GM12878 (cell line): ENCODE measurements at regions not wholly inside any gene's neighbourhood (a gene's known extent, or its start where the extent isn't known, plus 50 kb on each side); places are given as distances from the start of the nearest gene placed in this dataset.

Source experiments
- EGR1 ChIP-seq, 2 experiments: IDR thresholded peaks; 1 replicate in 1 of 2; 2 replicates in 1 of 2; pipeline ENCODE4 v1.6.1; 2011 to 2012; ENCODE audit warnings: low read depth in 2 of 2, low read length in 2 of 2, borderline replicate concordance in 1 of 2, mild to moderate bottlenecking in 1 of 2, moderate library complexity in 1 of 2
- GABPA ChIP-seq: IDR thresholded peaks from 2 replicates; pipeline ENCODE4 v1.6.1; 2014; ENCODE audit warnings: antibody characterized with exemption, low read depth, mild to moderate bottlenecking, inconsistent platforms
- JUND ChIP-seq: IDR thresholded peaks from 2 replicates; pipeline ENCODE4 v1.6.1; 2012; ENCODE audit warnings: low read depth, mild to moderate bottlenecking, low read length, improper control_type of control experiment, moderate library complexity
- MTA3 ChIP-seq: IDR thresholded peaks from 2 replicates; pipeline ENCODE4 v1.6.1; 2012; ENCODE audit warnings: low read length, inconsistent platforms, borderline replicate concordance
- PAX8 ChIP-seq: fragments of 450-650 bp; IDR thresholded peaks from 2 replicates; pipeline ENCODE4 v1.6.1; 2017; ENCODE audit warnings: mild to moderate bottlenecking, moderate library complexity
- POLR2A ChIP-seq: IDR thresholded peaks from 2 replicates; pipeline ENCODE4 v1.6.1; 2011; ENCODE audit warnings: low read depth, mild to moderate bottlenecking, low read length
- POLR2AphosphoS5 ChIP-seq: IDR thresholded peaks from 2 replicates; pipeline ENCODE4 v1.6.1; 2011; ENCODE audit warnings: mild to moderate bottlenecking, low read length, inconsistent platforms
- ZNF207 ChIP-seq: fragments of 450-650 bp; IDR thresholded peaks from 2 replicates; pipeline ENCODE4 v1.6.1; 2014; ENCODE audit warnings: antibody characterized with exemption, mild to moderate bottlenecking, borderline replicate concordance
- TF ChIP-seq, protein P1 (sequence below), 3 experiments: IDR thresholded peaks in 2 of 3; conservative IDR thresholded peaks in 1 of 3; 2 replicates each; pipeline ENCODE4 v1.5.1; 2011; ENCODE audit warnings: low read depth in 3 of 3, low read length in 3 of 3, mild to moderate bottlenecking in 3 of 3, control low read depth in 2 of 3, moderate library complexity in 2 of 3, inconsistent platforms in 1 of 3, mixed read lengths in 1 of 3; ENCODE audit not compliant: control insufficient read depth in 2 of 3, insufficient read depth in 1 of 3; ENCODE audit errors: extremely low read depth in 1 of 3

DNA sequence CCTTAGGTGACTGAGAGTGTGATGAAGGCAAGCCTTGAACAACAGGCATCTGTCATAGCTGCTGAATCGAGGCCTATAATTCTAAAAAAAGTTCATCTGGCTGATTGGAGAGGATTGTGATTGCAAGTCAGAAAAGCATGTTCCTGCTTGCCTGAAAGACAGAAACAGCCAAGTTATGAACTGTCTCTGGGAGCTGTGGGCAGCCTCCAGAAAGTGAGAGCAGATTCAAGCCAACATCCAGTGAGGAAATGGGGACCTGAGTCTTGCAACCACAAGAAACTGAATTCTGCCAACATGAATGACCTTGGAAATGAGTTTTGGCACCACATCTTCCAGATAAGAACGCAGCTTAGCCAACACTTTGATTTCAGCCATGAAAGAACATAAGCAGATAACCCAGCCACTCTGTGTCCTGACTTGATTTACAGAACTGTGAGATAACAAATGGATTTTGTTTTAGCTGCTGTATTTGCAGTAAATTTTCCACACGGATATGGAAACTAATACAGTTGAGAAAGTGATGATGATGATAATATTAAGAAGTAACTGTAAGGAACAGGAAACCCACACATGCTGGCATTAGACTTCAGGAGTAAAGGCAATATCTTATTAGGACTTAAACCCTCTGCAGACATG lies 240.3 kb upstream of the NDST3 start:
- TF ChIP-seq, protein P1, sequence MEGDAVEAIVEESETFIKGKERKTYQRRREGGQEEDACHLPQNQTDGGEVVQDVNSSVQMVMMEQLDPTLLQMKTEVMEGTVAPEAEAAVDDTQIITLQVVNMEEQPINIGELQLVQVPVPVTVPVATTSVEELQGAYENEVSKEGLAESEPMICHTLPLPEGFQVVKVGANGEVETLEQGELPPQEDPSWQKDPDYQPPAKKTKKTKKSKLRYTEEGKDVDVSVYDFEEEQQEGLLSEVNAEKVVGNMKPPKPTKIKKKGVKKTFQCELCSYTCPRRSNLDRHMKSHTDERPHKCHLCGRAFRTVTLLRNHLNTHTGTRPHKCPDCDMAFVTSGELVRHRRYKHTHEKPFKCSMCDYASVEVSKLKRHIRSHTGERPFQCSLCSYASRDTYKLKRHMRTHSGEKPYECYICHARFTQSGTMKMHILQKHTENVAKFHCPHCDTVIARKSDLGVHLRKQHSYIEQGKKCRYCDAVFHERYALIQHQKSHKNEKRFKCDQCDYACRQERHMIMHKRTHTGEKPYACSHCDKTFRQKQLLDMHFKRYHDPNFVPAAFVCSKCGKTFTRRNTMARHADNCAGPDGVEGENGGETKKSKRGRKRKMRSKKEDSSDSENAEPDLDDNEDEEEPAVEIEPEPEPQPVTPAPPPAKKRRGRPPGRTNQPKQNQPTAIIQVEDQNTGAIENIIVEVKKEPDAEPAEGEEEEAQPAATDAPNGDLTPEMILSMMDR (IDR thresholded peaks at IDR 0.05 in 2 of 3, conservative IDR thresholded peaks at IDR 0.05 in 1 of 3; ENCODE audit: control insufficient read depth in 2 of 3, extremely low read depth in 1 of 3, insufficient read depth in 1 of 3, low read depth in 3 of 3, low read length in 3 of 3), result no peak
- TF ChIP-seq JUND (no peak), EGR1 (IDR thresholded peaks at IDR 0.05; ENCODE audit: borderline replicate concordance in 1 of 2, low read depth in 2 of 2, low read length in 2 of 2) (no peak), POLR2A (no peak), PAX8 (no peak), MTA3 (no peak), POLR2AphosphoS5 (no peak), ZNF207 (no peak), GABPA (no peak)
